IMR-90 (cell line): ENCODE measurements at regions not wholly inside any gene's neighbourhood (a gene's known extent, or its start where the extent isn't known, plus 50 kb on each side); places are given as distances from the start of the nearest gene placed in this dataset.

ENCODE experiments used
- ATAC-seq: fragments of 200-7000 bp; cut with Tn5 transposase; 2 replicates; pipeline ENCODE4 v1.9.1; 2020; ENCODE audit warnings: low read depth, mild to moderate bottlenecking, moderate library complexity
- BruUV-seq: library from RNA; stranded (reverse); fragments of 400-500 nt; replicated peaks from 2 replicates; lab custom pipeline; 2021; lab: Mats Ljungman, UMichigan
- CTCF ChIA-PET: fragments of 300-600 bp; formaldehyde crosslinking; extraction: SDS; loops from one replicate; lab custom pipeline; 2021; ENCODE audit warnings: antibody characterized with exemption; lab: Yijun Ruan, JAX
- POLR2A ChIA-PET: fragments of 300-600 bp; sonication (Branson Sonifier 250); formaldehyde crosslinking; loops from one replicate; lab custom pipeline; 2022; ENCODE audit warnings: antibody characterized with exemption; ENCODE audit not compliant: unreplicated experiment; lab: Charles Lee
- DNase-seq: peaks from one replicate; pipeline ENCODE4 v3.0.0; 2013
- H2AFZ ChIP-seq: replicated peaks from 2 replicates; pipeline ENCODE3; 2013; ENCODE audit warnings: low read length, mild to moderate bottlenecking; ENCODE audit not compliant: poor library complexity
- H2AK5ac ChIP-seq: 2 replicates; pipeline ENCODE4 v1.6.1; 2013; ENCODE audit warnings: low read depth, low read length, inconsistent platforms
- H2AK9ac ChIP-seq: replicated peaks from 2 replicates; pipeline ENCODE3; 2013; ENCODE audit warnings: mild to moderate bottlenecking, low read depth, low read length, moderate library complexity; ENCODE audit not compliant: poor library complexity
- H2BK120ac ChIP-seq: 2 replicates; pipeline ENCODE4 v1.6.1; 2013; ENCODE audit warnings: low read depth, low read length, inconsistent platforms
- H2BK15ac ChIP-seq: 3 replicates; pipeline ENCODE4 v1.6.1; 2013; ENCODE audit warnings: low read depth, low read length, inconsistent platforms
- H2BK20ac ChIP-seq: 2 replicates; pipeline ENCODE4 v1.6.1; 2013; ENCODE audit warnings: low read depth, mild to moderate bottlenecking, inconsistent platforms, low read length, moderate library complexity
- H2BK5ac ChIP-seq: 2 replicates; pipeline ENCODE4 v1.6.1; 2013; ENCODE audit warnings: mild to moderate bottlenecking, low read depth, low read length, inconsistent platforms; ENCODE audit not compliant: poor library complexity, severe bottlenecking
- H3K14ac ChIP-seq: replicated peaks from 2 replicates; pipeline ENCODE4 v1.6.1; 2013; ENCODE audit warnings: low read depth, low read length, inconsistent platforms
- H3K18ac ChIP-seq: 2 replicates; pipeline ENCODE4 v1.6.1; 2013; ENCODE audit warnings: low read depth, low read length, control low read depth
- H3K23ac ChIP-seq: 2 replicates; pipeline ENCODE4 v1.6.1; 2013; ENCODE audit warnings: low read depth, low read length, inconsistent platforms
- H3K27ac ChIP-seq: 2 replicates; pipeline ENCODE4 v1.5.1; 2013; ENCODE audit warnings: mild to moderate bottlenecking, control low read depth, low read length; ENCODE audit not compliant: insufficient read depth
- H3K27me3 ChIP-seq: 2 replicates; pipeline ENCODE4 v1.6.1; 2013; ENCODE audit warnings: low read length; ENCODE audit not compliant: control insufficient read depth, insufficient read depth
- H3K36me3 ChIP-seq: 2 replicates; pipeline ENCODE4 v1.6.1; 2013; ENCODE audit warnings: low read length, mixed read lengths; ENCODE audit not compliant: control insufficient read depth, insufficient read depth
- H3K4ac ChIP-seq: 2 replicates; pipeline ENCODE4 v1.6.1; 2013; ENCODE audit warnings: low read depth, low read length, inconsistent platforms
- H3K4me1 ChIP-seq: 2 replicates; pipeline ENCODE4 v1.6.1; 2013; ENCODE audit warnings: low read length, mixed read lengths; ENCODE audit not compliant: control insufficient read depth, insufficient read depth
- H3K4me2 ChIP-seq: 2 replicates; pipeline ENCODE4 v1.6.1; 2013; ENCODE audit warnings: low read depth, mild to moderate bottlenecking, control low read depth, low read length, moderate library complexity
- H3K4me3 ChIP-seq: 2 replicates; pipeline ENCODE4 v1.5.1; 2013; ENCODE audit warnings: low read depth, mild to moderate bottlenecking, control low read depth, low read length, moderate library complexity; ENCODE audit not compliant: insufficient read depth
- H3K56ac ChIP-seq: 2 replicates; pipeline ENCODE4 v1.6.1; 2013; ENCODE audit warnings: low read length, inconsistent platforms; ENCODE audit not compliant: insufficient read depth; ENCODE audit errors: extremely low read depth
- H3K79me1 ChIP-seq, 2 experiments: 2 replicates each; pipeline ENCODE4 v1.6.1; 2013; ENCODE audit warnings: low read length in 2 of 2, inconsistent platforms in 1 of 2, low read depth in 1 of 2
- H3K9ac ChIP-seq: 2 replicates; pipeline ENCODE4 v1.6.1; 2013; ENCODE audit warnings: low read depth, low read length, control low read depth
- H3K9me1 ChIP-seq: 2 replicates; pipeline ENCODE4 v1.6.1; 2013; ENCODE audit warnings: low read length, inconsistent platforms; ENCODE audit not compliant: insufficient read depth
- H3K9me3 ChIP-seq: 2 replicates; pipeline ENCODE4 v1.6.1; 2013; ENCODE audit warnings: low read length; ENCODE audit not compliant: control insufficient read depth, insufficient read depth
- H4K20me1 ChIP-seq: 2 replicates; pipeline ENCODE4 v1.6.1; 2013; ENCODE audit warnings: low read length, inconsistent platforms; ENCODE audit not compliant: insufficient read depth
- H4K5ac ChIP-seq: 2 replicates; pipeline ENCODE4 v1.6.1; 2013; ENCODE audit warnings: mild to moderate bottlenecking, low read depth, low read length, control low read depth
- H4K8ac ChIP-seq, 2 experiments: 2 replicates each; pipeline ENCODE4 v1.6.1; 2013; ENCODE audit warnings: low read depth in 2 of 2, low read length in 2 of 2, control low read depth in 1 of 2, inconsistent platforms in 1 of 2
- H4K91ac ChIP-seq: 2 replicates; pipeline ENCODE4 v1.6.1; 2013; ENCODE audit warnings: low read depth, low read length, inconsistent platforms; ENCODE audit not compliant: insufficient read depth
- BHLHE40 ChIP-seq: fragments of 150-350 bp; IDR thresholded peaks from 2 replicates; pipeline ENCODE4 v1.6.1; 2016; ENCODE audit warnings: mild to moderate bottlenecking, low read depth, low read length
- CEBPB ChIP-seq: IDR thresholded peaks from 2 replicates; pipeline ENCODE4 v1.6.1; 2012; ENCODE audit warnings: low read depth, low read length, improper control_type of control experiment
- FOS ChIP-seq: fragments of 150-350 bp; IDR thresholded peaks from 2 replicates; pipeline ENCODE4 v1.6.1; 2016; ENCODE audit warnings: low read depth, low read length
- MAFK ChIP-seq: IDR thresholded peaks from 2 replicates; pipeline ENCODE4 v1.6.1; 2012; ENCODE audit warnings: low read depth, low read length, improper control_type of control experiment
- MAZ ChIP-seq: IDR thresholded peaks from 2 replicates; pipeline ENCODE4 v1.6.1; 2012; ENCODE audit warnings: low read depth, mild to moderate bottlenecking, low read length, improper control_type of control experiment, moderate library complexity, borderline replicate concordance
- MXI1 ChIP-seq: IDR thresholded peaks from 2 replicates; pipeline ENCODE4 v1.6.1; 2012; ENCODE audit warnings: low read depth, mild to moderate bottlenecking, low read length, moderate library complexity, borderline replicate concordance
- POLR2A ChIP-seq: IDR thresholded peaks from 2 replicates; pipeline ENCODE4 v1.6.1; 2012; ENCODE audit warnings: mild to moderate bottlenecking, low read depth, low read length
- RAD21 ChIP-seq: IDR thresholded peaks from 2 replicates; pipeline ENCODE4 v1.6.1; 2012; ENCODE audit warnings: low read length, improper control_type of control experiment
- RCOR1 ChIP-seq: IDR thresholded peaks from 2 replicates; pipeline ENCODE4 v1.6.1; 2012; ENCODE audit warnings: mild to moderate bottlenecking, low read length, improper control_type of control experiment; ENCODE audit not compliant: insufficient replicate concordance
- RFX5 ChIP-seq: IDR thresholded peaks from 2 replicates; pipeline ENCODE4 v1.8.0; 2012; ENCODE audit warnings: low read depth, mild to moderate bottlenecking, low read length, moderate library complexity
- SMC3 ChIP-seq: fragments of 150-350 bp; IDR thresholded peaks from 2 replicates; pipeline ENCODE4 v1.6.1; 2016; ENCODE audit warnings: low read depth, mild to moderate bottlenecking, antibody characterized with exemption, low read length, moderate library complexity
- WGBS, 2 experiments: methylation state at CpG; one replicate each; pipeline versions ENCODE4 v1.1.5 to v1.1.7; 2013; ENCODE audit warnings: missing lambda C conversion rate in 2 of 2; ENCODE audit not compliant: insufficient read length in 1 of 2; ENCODE audit errors: extremely low coverage in 2 of 2; 5-methylcytosine and 5-hydroxymethylcytosine counted together
- dilution Hi-C: fragments of 300-500 bp; cut with HindIII; formaldehyde crosslinking; loops from one replicate; pipeline ENCODE4 v1.14.3; 2018; ENCODE audit warnings: low sequenced_read_pairs; ENCODE audit not compliant: unreplicated experiment
- in situ Hi-C: fragments of 300-500 bp; cut with MboI; formaldehyde crosslinking; loops from 3 replicates; pipeline ENCODE4 v1.14.3; 2019; ENCODE audit warnings: low sequenced_read_pairs, inconsistent platforms, mixed read lengths
- intact Hi-C: fragments of 100-400 bp; cut with micrococcal nuclease; formaldehyde crosslinking; loops from 2 replicates; pipeline ENCODE4 v1.10.0; 2022
- TF ChIP-seq, protein P1 (sequence below): conservative IDR thresholded peaks from 2 replicates; pipeline ENCODE4 v1.5.1; 2012; ENCODE audit warnings: mild to moderate bottlenecking, low read depth, low read length, improper control_type of control experiment
- TF ChIP-seq, protein P2 (sequence below): fragments of 150-350 bp; IDR thresholded peaks from 2 replicates; pipeline ENCODE4 v1.6.1; 2017; ENCODE audit warnings: mild to moderate bottlenecking, antibody characterized with exemption, low read length, low read depth

GRCh38 chr10:29946953-29947700, 112.3 kb downstream of the JCAD start:
- Histone ChIP-seq H2AK9ac (peak overlapping the region; percentile 60), H3K4ac (peak overlapping the region; percentile 97), H3K27me3 (no peaks in the 10 kb centered on the region), H3K14ac (peak overlapping the region; percentile 92), H2BK15ac (peak overlapping the region; percentile 68; the same call in 2 of the 3 replicates), H2BK5ac (no peak overlapping the region), H3K56ac (0 out of 2 replicates have a peak overlapping the region, but pooled peaks have one; percentile 27), H3K4me3 (no peak overlapping the region), H3K9me3 (no peaks in the 10 kb centered on the region), H3K36me3 (no peaks in the 10 kb centered on the region), H4K5ac (peak overlapping the region; percentile 42; the same call in 1 of the 2 replicates), H4K91ac (peak overlapping the region; percentile 78), H3K23ac (peak overlapping the region; percentile 91), H3K18ac (peak overlapping the region; percentile 82; the same call in 1 of the 2 replicates), H3K4me2 (peak overlapping the region; percentile 13; the same call in 1 of the 2 replicates), H4K20me1 (no peaks in the 10 kb centered on the region), H3K27ac (0 out of 2 replicates have a peak overlapping the region, but pooled peaks have one; percentile 9), H3K9me1 (peaks cover 28% of the 10 kb centered on the region), H3K79me1 (no peaks in the 10 kb centered on the region), H2AK5ac (peak overlapping the region; percentile 98), H3K9ac (no peak overlapping the region), H2AFZ (peak overlapping the region; percentile 70), H4K8ac (peak overlapping the region in 1 of 2 experiments; percentile 71; a peak in 3 of 4 replicates), H2BK120ac (peak overlapping the region; percentile 99), H3K4me1 (peaks cover 29% of the 10 kb centered on the region), H2BK20ac (peak overlapping the region; percentile 98)
- ChIA-PET CTCF (interaction anchor here (0.9 to 1.3 kb wide), 2 partner anchors 214 to 275 kb away, joined by 3 to 4 read pairs; no protein-coding TSS in a partner anchor), POLR2A (interaction anchor here (1.2 kb wide), 1 partner anchor 211 kb away, joined by 5 read pairs; no protein-coding TSS in a partner anchor)
- dilution Hi-C loops: no loop called here
- WGBS, 2 experiments: 50% methylated on average over 2 of the region's 9 CpGs; no CpG with 5 or more reads in 1 of the 2 experiments
- BruUV-seq: no TSS peak
- in situ Hi-C loops: no loop called here
- intact Hi-C loops: loop anchor here (5.0 kb wide), 1 partner anchor 135 kb away; no protein-coding TSS in a partner anchor
- DNase-seq (peak; percentile 94), ATAC-seq (peak; percentile 76)
- TF ChIP-seq, protein P1, sequence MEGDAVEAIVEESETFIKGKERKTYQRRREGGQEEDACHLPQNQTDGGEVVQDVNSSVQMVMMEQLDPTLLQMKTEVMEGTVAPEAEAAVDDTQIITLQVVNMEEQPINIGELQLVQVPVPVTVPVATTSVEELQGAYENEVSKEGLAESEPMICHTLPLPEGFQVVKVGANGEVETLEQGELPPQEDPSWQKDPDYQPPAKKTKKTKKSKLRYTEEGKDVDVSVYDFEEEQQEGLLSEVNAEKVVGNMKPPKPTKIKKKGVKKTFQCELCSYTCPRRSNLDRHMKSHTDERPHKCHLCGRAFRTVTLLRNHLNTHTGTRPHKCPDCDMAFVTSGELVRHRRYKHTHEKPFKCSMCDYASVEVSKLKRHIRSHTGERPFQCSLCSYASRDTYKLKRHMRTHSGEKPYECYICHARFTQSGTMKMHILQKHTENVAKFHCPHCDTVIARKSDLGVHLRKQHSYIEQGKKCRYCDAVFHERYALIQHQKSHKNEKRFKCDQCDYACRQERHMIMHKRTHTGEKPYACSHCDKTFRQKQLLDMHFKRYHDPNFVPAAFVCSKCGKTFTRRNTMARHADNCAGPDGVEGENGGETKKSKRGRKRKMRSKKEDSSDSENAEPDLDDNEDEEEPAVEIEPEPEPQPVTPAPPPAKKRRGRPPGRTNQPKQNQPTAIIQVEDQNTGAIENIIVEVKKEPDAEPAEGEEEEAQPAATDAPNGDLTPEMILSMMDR: no peak
- TF ChIP-seq RAD21 (peak; percentile 24; the same call in 1 of the 2 replicates), SMC3 (no peak), RFX5 (no peak), BHLHE40 (no peak), MAZ (peak; percentile 28; the same call in 1 of the 2 replicates), POLR2A (no peak), MXI1 (0 out of 2 replicates have a peak, but pooled peaks have one; percentile 38), CEBPB (peak; percentile 52), RCOR1 (peak; percentile 26), FOS (peak; percentile 49; the same call in 1 of the 2 replicates), MAFK (0 out of 2 replicates have a peak, but pooled peaks have one; percentile 5)
- TF ChIP-seq, protein P2, sequence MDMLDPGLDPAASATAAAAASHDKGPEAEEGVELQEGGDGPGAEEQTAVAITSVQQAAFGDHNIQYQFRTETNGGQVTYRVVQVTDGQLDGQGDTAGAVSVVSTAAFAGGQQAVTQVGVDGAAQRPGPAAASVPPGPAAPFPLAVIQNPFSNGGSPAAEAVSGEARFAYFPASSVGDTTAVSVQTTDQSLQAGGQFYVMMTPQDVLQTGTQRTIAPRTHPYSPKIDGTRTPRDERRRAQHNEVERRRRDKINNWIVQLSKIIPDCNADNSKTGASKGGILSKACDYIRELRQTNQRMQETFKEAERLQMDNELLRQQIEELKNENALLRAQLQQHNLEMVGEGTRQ: no peak
